ENCODE measurements at regions not wholly inside any gene's neighbourhood (a gene's known extent, or its start where the extent isn't known, plus 50 kb on each side); places are given as distances from the start of the nearest gene placed in this dataset.

DNA sequence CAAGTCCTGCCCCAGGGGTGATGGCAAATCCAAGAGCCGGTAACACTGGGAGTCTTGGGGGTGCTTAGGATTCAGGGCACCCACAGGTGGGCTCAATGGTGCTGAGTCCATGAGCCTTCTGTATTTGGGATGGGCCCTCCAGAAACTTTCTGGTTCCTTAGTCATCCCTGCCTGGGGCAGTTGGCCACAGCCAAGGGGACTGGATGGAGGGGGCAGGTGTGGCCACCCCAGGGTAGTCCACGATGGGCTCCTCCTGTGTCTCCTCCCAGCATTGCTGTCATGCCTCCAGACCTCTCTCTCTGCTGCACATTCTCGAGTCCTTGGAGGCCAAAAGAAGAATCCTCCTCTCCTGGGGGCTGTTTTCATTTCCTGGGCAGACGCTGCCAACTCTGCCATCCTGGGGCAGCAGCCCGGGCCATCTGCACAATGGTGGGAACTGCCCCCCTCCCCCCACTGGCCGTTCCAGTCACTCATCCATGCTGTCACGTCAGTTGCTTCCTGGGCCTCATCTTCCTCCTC lies 158.0 kb upstream of the TWIST2 start:
- no peaks in the 10 kb centered on the region for H3K9me3 ChIP-seq (ENCODE audit: severe bottlenecking)
- peaks cover 8% of the 10 kb centered on the region for H3K4me1 ChIP-seq (ENCODE audit: insufficient read depth, poor library complexity, severe bottlenecking)
- no peaks in the 10 kb centered on the region for H3K27me3 ChIP-seq (ENCODE audit: insufficient read depth, poor library complexity, severe bottlenecking)
- no peak for DNase-seq (ENCODE audit: low spot score)
- TF ChIP-seq, protein P1, sequence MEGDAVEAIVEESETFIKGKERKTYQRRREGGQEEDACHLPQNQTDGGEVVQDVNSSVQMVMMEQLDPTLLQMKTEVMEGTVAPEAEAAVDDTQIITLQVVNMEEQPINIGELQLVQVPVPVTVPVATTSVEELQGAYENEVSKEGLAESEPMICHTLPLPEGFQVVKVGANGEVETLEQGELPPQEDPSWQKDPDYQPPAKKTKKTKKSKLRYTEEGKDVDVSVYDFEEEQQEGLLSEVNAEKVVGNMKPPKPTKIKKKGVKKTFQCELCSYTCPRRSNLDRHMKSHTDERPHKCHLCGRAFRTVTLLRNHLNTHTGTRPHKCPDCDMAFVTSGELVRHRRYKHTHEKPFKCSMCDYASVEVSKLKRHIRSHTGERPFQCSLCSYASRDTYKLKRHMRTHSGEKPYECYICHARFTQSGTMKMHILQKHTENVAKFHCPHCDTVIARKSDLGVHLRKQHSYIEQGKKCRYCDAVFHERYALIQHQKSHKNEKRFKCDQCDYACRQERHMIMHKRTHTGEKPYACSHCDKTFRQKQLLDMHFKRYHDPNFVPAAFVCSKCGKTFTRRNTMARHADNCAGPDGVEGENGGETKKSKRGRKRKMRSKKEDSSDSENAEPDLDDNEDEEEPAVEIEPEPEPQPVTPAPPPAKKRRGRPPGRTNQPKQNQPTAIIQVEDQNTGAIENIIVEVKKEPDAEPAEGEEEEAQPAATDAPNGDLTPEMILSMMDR (IDR thresholded peaks at IDR 0.05; ENCODE audit: poor library complexity, severe bottlenecking): no peak
- no peak overlapping the region for H3K4me3 ChIP-seq (ENCODE audit: severe bottlenecking)
- ATAC-seq (ENCODE audit: low read depth): no peak
- no peaks in the 10 kb centered on the region for H3K36me3 ChIP-seq (ENCODE audit: low read depth)
- H3K27ac ChIP-seq (ENCODE audit: poor library complexity, severe bottlenecking): no peak overlapping the region

DNA sequence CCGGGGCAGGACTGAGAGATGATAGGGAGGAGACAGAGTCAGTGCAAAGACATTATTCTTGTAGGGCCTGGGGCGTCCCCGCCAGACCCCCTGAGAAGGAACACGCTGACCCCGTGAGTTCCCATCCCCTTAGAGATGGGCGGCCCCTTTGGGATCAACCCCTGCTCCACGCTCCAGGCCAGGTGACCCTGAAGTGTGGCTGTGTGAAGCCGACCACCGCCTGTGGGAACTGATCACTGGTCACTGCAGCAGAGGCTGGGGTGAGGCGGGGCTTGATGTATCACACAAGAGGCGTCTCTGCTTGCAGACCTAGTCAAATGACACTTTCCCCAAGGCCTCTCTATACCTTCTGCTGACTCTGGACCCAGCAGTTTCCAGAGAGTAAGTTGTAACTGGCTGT lies 157.4 kb upstream of the TWIST2 start:
- H3K27me3 ChIP-seq (ENCODE audit: insufficient read depth, poor library complexity, severe bottlenecking): no peaks in the 10 kb centered on the region
- H3K36me3 ChIP-seq (ENCODE audit: low read depth): no peaks in the 10 kb centered on the region
- no peaks in the 10 kb centered on the region for H3K9me3 ChIP-seq (ENCODE audit: severe bottlenecking)
- H3K4me1 ChIP-seq (ENCODE audit: insufficient read depth, poor library complexity, severe bottlenecking): peaks cover 3% of the 10 kb centered on the region
- no peak overlapping the region for H3K27ac ChIP-seq (ENCODE audit: poor library complexity, severe bottlenecking)
- TF ChIP-seq, protein P1 (IDR thresholded peaks at IDR 0.05; ENCODE audit: poor library complexity, severe bottlenecking): no peak
- DNase-seq (ENCODE audit: low spot score): no peak
- H3K4me3 ChIP-seq (ENCODE audit: severe bottlenecking): no peak overlapping the region
- ATAC-seq (ENCODE audit: low read depth): no peak

DNA sequence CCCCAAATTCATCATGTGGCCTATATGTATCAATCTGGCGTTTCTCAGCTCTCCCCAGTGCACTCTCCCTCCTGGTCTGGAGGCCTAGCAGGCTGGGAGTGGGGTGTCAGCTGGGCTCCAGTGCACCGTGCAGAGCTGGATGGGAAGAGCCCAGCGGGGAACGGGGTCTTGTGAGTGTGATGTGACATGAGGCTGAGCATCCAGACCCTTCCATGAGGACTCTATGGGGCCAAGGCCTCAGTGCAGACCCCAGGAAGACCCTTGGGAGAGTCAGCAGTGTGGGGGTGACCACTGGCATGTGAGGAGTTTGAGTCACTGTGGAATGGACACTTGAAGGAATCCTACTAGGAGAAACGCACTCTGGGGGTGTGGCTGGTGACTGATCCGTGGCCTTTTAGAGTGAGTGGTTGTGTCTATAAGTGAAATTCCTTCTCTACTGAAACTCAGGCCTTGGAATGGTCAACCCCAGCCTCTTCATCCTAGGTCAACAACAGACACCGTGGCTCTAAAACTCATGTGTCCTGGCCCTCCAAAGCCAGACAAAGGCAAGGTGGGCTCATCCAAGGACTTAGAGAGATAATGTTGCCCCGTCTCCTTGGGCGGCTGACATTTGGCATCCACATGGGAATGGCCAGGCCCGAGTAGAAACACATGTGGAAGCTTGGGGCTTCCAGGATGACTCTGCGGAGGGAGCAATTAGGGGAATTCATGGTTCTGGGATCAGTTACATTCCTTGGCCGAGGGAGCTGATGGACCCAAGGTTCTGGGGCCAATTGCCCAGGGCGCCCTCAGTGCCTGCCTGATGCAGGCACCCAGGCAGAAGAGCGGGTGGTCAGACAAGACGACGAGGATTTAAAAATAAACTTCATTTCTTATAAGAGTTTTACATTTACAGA lies 156.0 kb upstream of the TWIST2 start:
- Histone ChIP-seq H3K27me3 (ENCODE audit: insufficient read depth, poor library complexity, severe bottlenecking) (no peaks in the 10 kb centered on the region), H3K4me1 (ENCODE audit: insufficient read depth, poor library complexity, severe bottlenecking) (no peaks in the 10 kb centered on the region), H3K27ac (ENCODE audit: poor library complexity, severe bottlenecking) (no peak overlapping the region), H3K36me3 (ENCODE audit: low read depth) (no peaks in the 10 kb centered on the region), H3K4me3 (ENCODE audit: severe bottlenecking) (no peak overlapping the region), H3K9me3 (ENCODE audit: severe bottlenecking) (no peaks in the 10 kb centered on the region)
- TF ChIP-seq, protein P1 (IDR thresholded peaks at IDR 0.05; ENCODE audit: poor library complexity, severe bottlenecking): no peak
- ATAC-seq (ENCODE audit: low read depth): no peak
- no peak for DNase-seq (ENCODE audit: low spot score)

DNA sequence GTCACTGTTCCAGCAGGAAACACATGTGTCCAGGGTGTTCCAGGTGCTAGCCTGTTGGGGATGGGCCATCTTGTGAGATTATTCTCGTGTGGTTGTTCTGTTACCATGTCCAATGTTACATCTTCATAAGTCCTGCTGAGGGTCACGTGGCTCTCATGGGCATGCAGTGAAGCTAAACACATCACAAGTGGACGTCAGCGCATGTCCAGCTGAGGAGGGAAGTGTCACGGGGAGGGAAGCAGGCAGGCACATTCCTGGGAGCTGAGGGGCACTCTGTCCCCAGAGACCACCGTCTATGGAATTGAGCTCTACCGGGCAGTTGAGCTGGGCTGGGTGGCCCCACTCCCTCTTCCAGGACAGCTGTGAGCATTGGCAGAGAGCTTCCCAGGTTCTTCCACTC lies 155.3 kb upstream of the TWIST2 start:
- no peaks in the 10 kb centered on the region for H3K27me3 ChIP-seq (ENCODE audit: insufficient read depth, poor library complexity, severe bottlenecking)
- ATAC-seq (ENCODE audit: low read depth) (no peak), DNase-seq (ENCODE audit: low spot score) (no peak)
- no peak overlapping the region for H3K4me3 ChIP-seq (ENCODE audit: severe bottlenecking)
- no peak overlapping the region for H3K27ac ChIP-seq (ENCODE audit: poor library complexity, severe bottlenecking)
- H3K9me3 ChIP-seq (ENCODE audit: severe bottlenecking): no peaks in the 10 kb centered on the region
- H3K4me1 ChIP-seq (ENCODE audit: insufficient read depth, poor library complexity, severe bottlenecking): no peaks in the 10 kb centered on the region
- TF ChIP-seq, protein P1 (IDR thresholded peaks at IDR 0.05; ENCODE audit: poor library complexity, severe bottlenecking): no peak
- no peaks in the 10 kb centered on the region for H3K36me3 ChIP-seq (ENCODE audit: low read depth)

Measured in RWPE2 (cell line).